Lower leg skin (tissue), 4 donors: ENCODE measurements at regions not wholly inside any gene's neighbourhood (a gene's known extent, or its start where the extent isn't known, plus 50 kb on each side); places are given as distances from the start of the nearest gene placed in this dataset.

ENCODE experiments used
- DNase-seq, 2 donors: peaks; one replicate each; pipeline ENCODE4 v3.0.0-alpha.2; 2019; ENCODE audit warnings: low spot score in 2 of 2
- H3K4me3 ChIP-seq: fragments of 200-600 bp; sonication (generic); 2 replicates; pipeline ENCODE4 v1.5.1; 2017; ENCODE audit warnings: mild to moderate bottlenecking, low read depth; ENCODE audit not compliant: poor library complexity, severe bottlenecking
- POLR2A ChIP-seq, 2 donors: fragments of 450-650 bp; IDR thresholded peaks; one replicate each; pipeline ENCODE4 v1.6.1; 2016 to 2017; ENCODE audit warnings: antibody characterized with exemption in 2 of 2, mild to moderate bottlenecking in 1 of 2, moderate library complexity in 1 of 2
- WGBS, 2 donors: methylation state at CpG; one replicate each; pipeline ENCODE4 v1.1.5; 2018; 5-methylcytosine and 5-hydroxymethylcytosine counted together
- intact Hi-C: fragments of 100-400 bp; cut with DNase I; formaldehyde crosslinking; loops from one replicate; pipeline ENCODE4 v1.15.0; 2023; ENCODE audit warnings: low total_unique reads
- TF ChIP-seq, protein P1 (sequence below), 3 donors: fragments of 450-650 bp; IDR thresholded peaks; one replicate each; pipeline ENCODE4 v1.5.1; 2016; ENCODE audit warnings: antibody characterized with exemption in 3 of 3, mild to moderate bottlenecking in 3 of 3, moderate library complexity in 2 of 3

DNA sequence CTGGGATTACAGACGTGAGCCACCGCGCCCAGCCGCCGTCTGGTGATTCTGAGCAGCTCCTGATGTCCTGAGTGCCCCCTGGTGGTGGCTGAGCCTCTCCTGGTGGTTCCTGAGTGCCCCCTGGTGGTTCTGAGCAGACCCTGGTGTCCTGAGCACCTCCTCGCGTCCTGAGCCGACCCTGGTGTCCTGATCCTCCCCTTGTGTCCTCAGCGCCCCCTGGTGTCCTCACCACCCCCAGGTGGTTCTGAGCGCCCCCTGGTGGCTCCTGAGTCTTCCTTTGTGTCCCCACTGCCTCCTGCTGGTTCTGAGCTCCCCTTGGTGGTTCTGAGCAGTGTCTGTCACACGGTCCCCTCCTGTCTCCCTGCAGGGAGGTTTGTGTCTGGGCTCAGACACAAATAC is 1304.9 kb downstream of the TMEM121 start:
- intact Hi-C loops: no loop called here
- TF ChIP-seq POLR2A (IDR thresholded peaks at IDR 0.05): no peak
- no peak overlapping the region for H3K4me3 ChIP-seq
- WGBS, 2 donors: 84 to 87% methylated on average over 11 of the region's 11 CpGs
- peak in 1 of 2 donors; percentile 82 for DNase-seq

DNA sequence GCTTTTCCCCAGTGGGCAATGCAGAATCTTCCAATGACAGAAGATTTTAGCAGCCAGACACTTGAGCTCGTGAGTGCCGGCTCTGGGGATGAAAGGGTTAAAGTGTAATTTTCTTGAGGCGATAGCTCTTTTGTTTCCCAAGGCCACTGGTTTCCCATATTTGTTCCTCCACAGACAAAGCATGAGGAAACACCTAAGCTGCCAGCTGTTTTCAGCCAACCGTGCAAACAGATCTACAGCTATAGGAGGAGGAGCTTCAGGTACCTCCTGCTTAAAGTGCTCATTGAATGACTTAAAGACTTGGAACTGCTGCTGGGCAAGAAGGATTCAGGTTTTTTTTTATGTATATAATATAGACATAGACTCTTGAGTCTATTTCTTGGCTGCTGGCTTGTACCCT is 1311.5 kb downstream of the TMEM121 start:
- no peak for TF ChIP-seq POLR2A (IDR thresholded peaks at IDR 0.05)
- TF ChIP-seq, protein P1, sequence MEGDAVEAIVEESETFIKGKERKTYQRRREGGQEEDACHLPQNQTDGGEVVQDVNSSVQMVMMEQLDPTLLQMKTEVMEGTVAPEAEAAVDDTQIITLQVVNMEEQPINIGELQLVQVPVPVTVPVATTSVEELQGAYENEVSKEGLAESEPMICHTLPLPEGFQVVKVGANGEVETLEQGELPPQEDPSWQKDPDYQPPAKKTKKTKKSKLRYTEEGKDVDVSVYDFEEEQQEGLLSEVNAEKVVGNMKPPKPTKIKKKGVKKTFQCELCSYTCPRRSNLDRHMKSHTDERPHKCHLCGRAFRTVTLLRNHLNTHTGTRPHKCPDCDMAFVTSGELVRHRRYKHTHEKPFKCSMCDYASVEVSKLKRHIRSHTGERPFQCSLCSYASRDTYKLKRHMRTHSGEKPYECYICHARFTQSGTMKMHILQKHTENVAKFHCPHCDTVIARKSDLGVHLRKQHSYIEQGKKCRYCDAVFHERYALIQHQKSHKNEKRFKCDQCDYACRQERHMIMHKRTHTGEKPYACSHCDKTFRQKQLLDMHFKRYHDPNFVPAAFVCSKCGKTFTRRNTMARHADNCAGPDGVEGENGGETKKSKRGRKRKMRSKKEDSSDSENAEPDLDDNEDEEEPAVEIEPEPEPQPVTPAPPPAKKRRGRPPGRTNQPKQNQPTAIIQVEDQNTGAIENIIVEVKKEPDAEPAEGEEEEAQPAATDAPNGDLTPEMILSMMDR (IDR thresholded peaks at IDR 0.05): no peak
- no peak for DNase-seq
- 76 to 80% methylated on average over 4 of the region's 4 CpGs for WGBS, 2 donors
- intact Hi-C loops: no loop called here
- H3K4me3 ChIP-seq: no peak overlapping the region

DNA sequence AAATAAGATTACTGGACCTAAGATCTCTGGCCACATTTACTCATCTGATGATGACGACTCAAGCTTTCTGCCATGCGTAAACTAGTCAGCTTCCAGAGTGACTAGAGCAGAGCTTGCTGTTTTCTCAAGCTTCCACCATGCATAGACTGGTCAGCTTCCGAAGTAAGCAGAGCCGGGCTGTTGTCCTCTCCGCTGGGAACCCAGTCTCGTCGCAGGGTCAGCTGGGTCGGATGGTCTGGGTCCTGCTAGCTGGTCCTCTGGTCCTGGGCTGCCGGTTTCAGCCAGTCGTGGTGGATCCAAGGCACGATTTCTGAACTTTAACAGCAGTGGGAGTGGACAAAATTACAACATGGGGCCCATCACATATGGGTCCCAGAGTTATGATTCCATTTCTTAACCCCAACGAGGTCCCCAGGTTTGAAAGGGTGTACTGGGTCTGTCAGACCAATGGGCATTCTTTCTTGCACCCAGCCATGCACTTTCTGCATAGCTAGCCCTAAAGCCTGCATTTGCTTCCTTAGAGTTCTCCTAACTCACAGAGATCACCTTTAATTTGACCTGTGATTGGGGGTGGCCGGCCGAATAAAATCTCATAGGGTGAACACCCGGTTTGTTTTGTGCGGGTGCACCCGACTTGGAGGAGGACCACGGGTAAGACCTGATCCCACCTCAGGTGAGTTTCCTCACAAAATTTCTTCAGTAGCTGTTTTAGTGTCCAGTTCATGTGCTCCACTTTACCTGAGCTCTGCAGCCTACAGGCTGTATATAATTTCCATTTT is 1312.8 kb downstream of the TMEM121 start:
- no peak for DNase-seq
- WGBS, 2 donors: 84 to 85% methylated on average over 18 of the region's 18 CpGs
- intact Hi-C loops: no loop called here
- H3K4me3 ChIP-seq: no peak overlapping the region
- TF ChIP-seq, protein P1 (IDR thresholded peaks at IDR 0.05): no peak

DNA sequence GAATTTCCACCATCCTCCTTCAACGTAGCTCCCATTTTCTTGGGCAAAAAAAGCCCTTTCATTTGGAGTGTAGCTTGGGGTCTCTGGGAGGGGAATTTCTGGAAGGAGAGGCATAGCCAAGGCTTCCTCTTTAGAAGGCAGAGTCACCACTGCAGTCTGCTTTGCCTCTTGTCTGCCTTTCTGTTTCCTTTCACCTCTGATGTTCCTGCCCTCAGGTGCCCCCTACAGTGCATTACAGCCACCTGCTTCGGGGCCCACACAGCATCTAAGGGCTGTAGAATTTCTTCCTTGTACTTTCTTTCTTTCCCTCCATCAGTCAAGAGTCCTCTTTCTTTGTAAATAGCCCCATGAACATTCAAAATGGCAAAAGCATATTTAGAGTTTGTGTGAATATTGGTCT is 1313.9 kb downstream of the TMEM121 start:
- no peak for TF ChIP-seq POLR2A (IDR thresholded peaks at IDR 0.05)
- TF ChIP-seq, protein P1 (IDR thresholded peaks at IDR 0.05): no peak
- DNase-seq: no peak
- 57 to 81% methylated on average over 2 of the region's 2 CpGs for WGBS, 2 donors
- intact Hi-C loops: no loop called here
- H3K4me3 ChIP-seq: no peak overlapping the region

DNA sequence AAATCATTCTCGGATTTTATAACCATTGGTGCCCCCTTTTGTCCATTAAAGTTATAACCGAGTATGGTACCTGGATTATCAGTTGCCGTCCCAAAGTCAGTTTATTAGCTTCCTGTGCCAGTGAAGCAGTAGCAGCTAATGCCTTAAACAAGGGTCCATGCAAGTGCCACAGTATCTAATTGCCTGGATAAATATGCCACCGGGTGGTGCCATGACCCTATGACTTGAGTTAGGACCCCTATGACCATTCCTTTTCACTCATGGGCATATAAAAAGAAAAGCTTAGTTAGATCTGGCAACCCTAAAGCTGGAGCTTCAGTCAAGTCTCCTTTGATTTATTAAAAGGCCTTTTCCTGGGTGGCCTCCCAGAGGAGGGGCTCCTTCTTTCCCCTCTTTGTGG is 1314.6 kb downstream of the TMEM121 start:
- intact Hi-C loops: no loop called here
- H3K4me3 ChIP-seq: no peak overlapping the region
- WGBS, 2 donors: 88 to 89% methylated on average over 4 of the region's 4 CpGs
- DNase-seq: no peak
- TF ChIP-seq, protein P1 (IDR thresholded peaks at IDR 0.05): no peak
- TF ChIP-seq POLR2A (IDR thresholded peaks at IDR 0.05): no peak

DNA sequence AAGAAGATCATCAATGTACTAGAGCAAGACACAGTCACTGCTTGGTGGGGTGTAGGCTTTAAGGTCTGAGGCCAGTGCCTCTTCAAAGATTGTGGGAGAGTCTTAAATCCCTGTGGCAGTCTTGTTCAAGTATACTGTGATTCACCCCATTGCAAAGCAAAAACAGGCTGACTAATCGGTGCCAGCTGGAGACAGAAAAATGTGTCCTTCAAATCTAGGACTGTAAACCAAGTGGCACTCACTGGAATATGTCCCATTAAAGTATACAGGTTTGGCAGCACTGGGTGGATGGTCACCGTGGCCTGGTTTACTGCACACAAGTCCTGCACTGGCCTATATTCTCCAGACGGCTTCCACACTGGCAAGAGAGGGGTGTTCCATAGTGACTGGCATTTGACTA is 1315.3 kb downstream of the TMEM121 start:
- intact Hi-C loops: no loop called here
- WGBS, 2 donors: 68 to 81% methylated on average over 3 of the region's 3 CpGs
- H3K4me3 ChIP-seq: no peak overlapping the region
- TF ChIP-seq, protein P1 (IDR thresholded peaks at IDR 0.05): no peak
- TF ChIP-seq POLR2A (IDR thresholded peaks at IDR 0.05): no peak
- no peak for DNase-seq
